ENCODE measurements at regions not wholly inside any gene's neighbourhood (a gene's known extent, or its start where the extent isn't known, plus 50 kb on each side); places are given as distances from the start of the nearest gene placed in this dataset.

DNA sequence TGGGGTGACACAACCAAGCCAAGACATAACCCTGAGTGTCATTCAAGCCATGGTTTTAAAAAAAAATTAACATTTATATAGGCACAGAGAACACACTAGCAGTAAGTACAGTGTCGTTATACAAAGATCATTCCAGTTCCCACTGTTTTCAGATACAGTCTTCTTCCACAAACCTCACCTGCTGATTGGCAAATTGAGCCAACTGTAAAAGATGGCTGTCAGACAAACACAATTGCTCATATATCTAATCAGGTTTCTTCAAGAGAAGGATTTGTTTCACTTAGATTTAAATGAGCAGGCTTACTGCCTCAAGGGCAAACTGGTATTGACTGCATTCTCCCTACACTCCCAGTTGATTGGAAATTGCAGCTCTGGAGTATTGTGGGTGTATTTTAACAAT lies 308.9 kb downstream of the RBM26 start:
- H3K4me3 ChIP-seq, result no peak overlapping the region
- H3K27me3 ChIP-seq, result no peaks in the 10 kb centered on the region
- no peaks in the 10 kb centered on the region for H3K4me1 ChIP-seq
- intact Hi-C loops (cut with DNase I), result no loop called here
- DNase-seq, result no peak
- ATAC-seq, result no peak
- no peaks in the 10 kb centered on the region for H3K9me3 ChIP-seq
- H3K36me3 ChIP-seq, result no peaks in the 10 kb centered on the region
- no peak overlapping the region for H3K27ac ChIP-seq
- TF ChIP-seq, protein P1, sequence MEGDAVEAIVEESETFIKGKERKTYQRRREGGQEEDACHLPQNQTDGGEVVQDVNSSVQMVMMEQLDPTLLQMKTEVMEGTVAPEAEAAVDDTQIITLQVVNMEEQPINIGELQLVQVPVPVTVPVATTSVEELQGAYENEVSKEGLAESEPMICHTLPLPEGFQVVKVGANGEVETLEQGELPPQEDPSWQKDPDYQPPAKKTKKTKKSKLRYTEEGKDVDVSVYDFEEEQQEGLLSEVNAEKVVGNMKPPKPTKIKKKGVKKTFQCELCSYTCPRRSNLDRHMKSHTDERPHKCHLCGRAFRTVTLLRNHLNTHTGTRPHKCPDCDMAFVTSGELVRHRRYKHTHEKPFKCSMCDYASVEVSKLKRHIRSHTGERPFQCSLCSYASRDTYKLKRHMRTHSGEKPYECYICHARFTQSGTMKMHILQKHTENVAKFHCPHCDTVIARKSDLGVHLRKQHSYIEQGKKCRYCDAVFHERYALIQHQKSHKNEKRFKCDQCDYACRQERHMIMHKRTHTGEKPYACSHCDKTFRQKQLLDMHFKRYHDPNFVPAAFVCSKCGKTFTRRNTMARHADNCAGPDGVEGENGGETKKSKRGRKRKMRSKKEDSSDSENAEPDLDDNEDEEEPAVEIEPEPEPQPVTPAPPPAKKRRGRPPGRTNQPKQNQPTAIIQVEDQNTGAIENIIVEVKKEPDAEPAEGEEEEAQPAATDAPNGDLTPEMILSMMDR (IDR thresholded peaks at IDR 0.05), result no peak
- TF ChIP-seq POLR2A (IDR thresholded peaks at IDR 0.05), result no peak
- 88% methylated on average over 1 of the region's 1 CpG for WGBS (ENCODE audit: insufficient coverage, low coverage, low lambda C conversion rate, missing lambda C conversion rate)

DNA sequence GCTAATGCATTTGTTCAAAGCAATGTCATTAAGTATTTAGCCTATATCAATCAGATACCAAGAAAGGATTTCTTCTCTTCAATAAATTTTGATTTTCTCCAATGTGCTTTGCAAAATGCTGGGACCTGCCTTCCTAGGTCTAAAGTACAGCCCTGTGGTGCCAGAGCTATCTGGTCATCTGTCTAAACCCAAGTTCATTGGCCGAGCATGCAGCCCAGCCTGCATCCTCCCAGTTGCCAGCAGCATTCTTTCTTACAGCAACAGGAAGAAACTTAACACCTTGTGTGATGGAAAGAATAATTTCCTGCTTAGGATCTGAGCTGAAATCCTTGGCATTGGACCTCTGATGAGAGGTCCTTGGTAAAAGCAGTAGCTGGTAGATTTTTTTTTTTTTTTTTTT lies 310.0 kb downstream of the RBM26 start:
- no peak for DNase-seq
- no peaks in the 10 kb centered on the region for H3K36me3 ChIP-seq
- H3K4me3 ChIP-seq, result no peak overlapping the region
- no peaks in the 10 kb centered on the region for H3K27me3 ChIP-seq
- H3K9me3 ChIP-seq, result no peaks in the 10 kb centered on the region
- TF ChIP-seq, protein P1 (IDR thresholded peaks at IDR 0.05), result no peak
- TF ChIP-seq POLR2A (IDR thresholded peaks at IDR 0.05), result no peak
- no peak overlapping the region for H3K27ac ChIP-seq
- no peaks in the 10 kb centered on the region for H3K4me1 ChIP-seq
- ATAC-seq, result peak in 2 of 4 donors; percentile 33 to 35
- intact Hi-C loops (cut with DNase I), result no loop called here
- 0% methylated on average over 1 of the region's 1 CpG for WGBS (ENCODE audit: insufficient coverage, low coverage, low lambda C conversion rate, missing lambda C conversion rate)

DNA sequence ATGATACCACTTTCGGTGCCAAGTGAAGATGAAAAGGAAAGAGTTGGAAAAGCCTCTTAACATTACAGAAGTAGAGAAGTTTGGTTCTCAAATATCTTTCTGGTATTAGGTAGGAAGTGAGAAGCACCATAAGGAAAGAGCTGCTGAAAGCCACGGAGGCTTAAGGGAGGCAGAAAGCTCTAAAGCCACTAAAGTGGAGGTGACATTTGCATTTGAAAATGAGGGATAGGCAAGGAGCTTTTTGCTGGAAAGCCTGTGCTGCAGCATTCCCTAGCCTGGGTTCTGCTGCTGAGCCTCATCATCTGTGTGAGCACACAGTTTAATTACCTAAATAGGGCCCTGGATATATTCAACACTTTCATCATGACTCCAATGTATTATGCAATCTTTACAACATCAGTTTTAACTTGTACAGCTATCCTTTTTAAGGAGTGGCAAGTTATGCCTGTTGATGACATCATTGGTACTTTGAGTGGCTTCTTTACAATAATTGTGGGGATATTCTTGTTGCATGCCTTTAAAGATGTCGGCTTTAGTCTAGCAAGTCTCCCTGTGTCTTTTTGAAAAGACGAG lies 315.4 kb downstream of the RBM26 start:
- 67% methylated on average over 4 of the region's 4 CpGs for WGBS (ENCODE audit: insufficient coverage, low coverage, low lambda C conversion rate, missing lambda C conversion rate)
- H3K36me3 ChIP-seq, result no peaks in the 10 kb centered on the region
- H3K4me3 ChIP-seq, result no peak overlapping the region
- intact Hi-C loops (cut with DNase I), result no loop called here
- ATAC-seq (no peak), DNase-seq (no peak)
- H3K4me1 ChIP-seq, result no peaks in the 10 kb centered on the region
- no peak overlapping the region for H3K27ac ChIP-seq
- no peaks in the 10 kb centered on the region for H3K9me3 ChIP-seq
- TF ChIP-seq POLR2A (IDR thresholded peaks at IDR 0.05), result no peak
- TF ChIP-seq, protein P1 (IDR thresholded peaks at IDR 0.05), result no peak
- H3K27me3 ChIP-seq, result no peaks in the 10 kb centered on the region

DNA sequence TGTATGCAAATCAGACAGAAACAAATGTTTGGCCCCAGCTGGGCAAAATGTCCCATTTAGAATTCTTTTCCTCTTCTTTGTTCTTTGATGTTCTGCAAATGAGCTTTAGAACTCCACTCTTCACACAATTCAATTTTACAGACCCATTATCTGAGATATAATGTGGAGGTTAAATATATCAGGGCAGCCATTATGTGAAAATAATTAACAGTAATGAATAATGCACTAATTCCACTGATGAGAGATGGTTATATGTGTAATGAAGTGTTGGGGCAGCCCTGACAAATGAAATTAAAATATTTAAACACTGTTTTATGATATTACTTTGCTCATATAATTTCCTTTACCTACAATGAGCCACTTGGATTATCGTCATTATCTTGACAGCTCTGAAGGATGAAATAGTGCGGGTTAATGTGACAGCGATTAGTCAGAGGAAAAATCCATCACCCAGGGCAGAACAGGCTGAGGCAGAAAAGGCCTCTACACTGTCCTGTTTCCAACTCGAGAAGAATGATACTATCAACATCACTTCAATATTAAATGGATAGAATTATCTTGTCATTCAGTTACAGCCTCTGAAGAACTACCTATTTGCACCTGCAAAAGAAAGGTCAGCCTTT lies 321.1 kb downstream of the RBM26 start:
- H3K9me3 ChIP-seq, result no peaks in the 10 kb centered on the region
- H3K4me3 ChIP-seq, result no peak overlapping the region
- H3K27ac ChIP-seq, result no peak overlapping the region
- no peak for DNase-seq
- no peaks in the 10 kb centered on the region for H3K4me1 ChIP-seq
- H3K36me3 ChIP-seq, result no peaks in the 10 kb centered on the region
- TF ChIP-seq POLR2A (IDR thresholded peaks at IDR 0.05), result no peak
- TF ChIP-seq, protein P1 (IDR thresholded peaks at IDR 0.05), result no peak
- 60% methylated on average over 4 of the region's 4 CpGs for WGBS (ENCODE audit: insufficient coverage, low coverage, low lambda C conversion rate, missing lambda C conversion rate)
- intact Hi-C loops (cut with DNase I), result no loop called here
- no peaks in the 10 kb centered on the region for H3K27me3 ChIP-seq
- ATAC-seq, result no peak
